CD14-positive monocyte (primary cell): ENCODE measurements at regions not wholly inside any gene's neighbourhood (a gene's known extent, or its start where the extent isn't known, plus 50 kb on each side); places are given as distances from the start of the nearest gene placed in this dataset.

Experiments
- DNase-seq, 3 donors: peaks; one replicate each; pipeline ENCODE4 v3.0.0-alpha.2; 2011 to 2022
- H2AFZ ChIP-seq: 2 replicates; pipeline ENCODE4 v1.6.0; 2012; ENCODE audit warnings: mild to moderate bottlenecking, low read depth, low read length, inconsistent platforms; ENCODE audit not compliant: insufficient read depth, poor library complexity, severe bottlenecking
- H3K27ac ChIP-seq, 2 donors: 1 replicate in 1 of 2; 2 replicates in 1 of 2; pipeline ENCODE4 v1.5.1; 2012 to 2013; ENCODE audit warnings: low read length in 2 of 2, control low read depth in 1 of 2, inconsistent platforms in 1 of 2, low read depth in 1 of 2, mild to moderate bottlenecking in 1 of 2
- H3K27me3 ChIP-seq, 2 donors: one replicate each; pipeline versions ENCODE4 v1.6.0 to v1.6.1; 2011 to 2013; ENCODE audit warnings: low read length in 2 of 2; ENCODE audit not compliant: control insufficient read depth in 2 of 2, insufficient read depth in 2 of 2
- H3K36me3 ChIP-seq, 2 donors: replicated peaks in 1 of 2; 1 replicate in 1 of 2; 2 replicates in 1 of 2; pipeline versions ENCODE4 v1.5.1 to v1.6.1; 2012 to 2013; ENCODE audit warnings: low read length in 2 of 2, control low read depth in 1 of 2, inconsistent platforms in 1 of 2, mild to moderate bottlenecking in 1 of 2; ENCODE audit not compliant: insufficient read depth in 2 of 2, control insufficient read depth in 1 of 2
- H3K4me1 ChIP-seq, 2 donors: 1 replicate in 1 of 2; 2 replicates in 1 of 2; pipeline versions ENCODE4 v1.5.1 to v1.6.1; 2012 to 2013; ENCODE audit warnings: low read length in 2 of 2, control low read depth in 1 of 2, inconsistent platforms in 1 of 2, mild to moderate bottlenecking in 1 of 2, moderate library complexity in 1 of 2; ENCODE audit not compliant: insufficient read depth in 2 of 2, control insufficient read depth in 1 of 2
- H3K4me2 ChIP-seq: replicated peaks from 2 replicates; pipeline ENCODE3; 2012; ENCODE audit warnings: low read length, moderate library complexity, mild to moderate bottlenecking; ENCODE audit not compliant: poor library complexity, severe bottlenecking; ENCODE audit errors: extremely low read depth
- H3K4me3 ChIP-seq, 3 experiments: fragments of 200-600 bp in 1 of 3; sonication (generic) in 1 of 3; replicated peaks in 1 of 3; 1 replicate in 2 of 3; 2 replicates in 1 of 3; pipeline ENCODE4 v1.5.1; 2011 to 2013; ENCODE audit warnings: low read length in 3 of 3, mild to moderate bottlenecking in 3 of 3, control low read depth in 2 of 3, low read depth in 2 of 3, inconsistent platforms in 1 of 3, moderate library complexity in 1 of 3
- H3K79me2 ChIP-seq: 2 replicates; pipeline ENCODE4 v1.6.0; 2012; ENCODE audit warnings: mild to moderate bottlenecking, control low read depth, inconsistent platforms, low read length, moderate library complexity; ENCODE audit not compliant: insufficient read depth
- H3K9ac ChIP-seq: 2 replicates; pipeline ENCODE4 v1.6.0; 2017; ENCODE audit warnings: low read length, mild to moderate bottlenecking; ENCODE audit not compliant: insufficient read depth, poor library complexity, severe bottlenecking
- H3K9me3 ChIP-seq, 2 donors: replicated peaks in 1 of 2; 1 replicate in 1 of 2; 2 replicates in 1 of 2; pipeline versions ENCODE4 v1.5.1 to v1.6.1; 2012 to 2013; ENCODE audit warnings: low read length in 2 of 2, control low read depth in 1 of 2; ENCODE audit not compliant: control insufficient read depth in 1 of 2, insufficient read depth in 1 of 2
- H4K20me1 ChIP-seq: 2 replicates; pipeline ENCODE4 v1.6.0; 2012; ENCODE audit warnings: mild to moderate bottlenecking, low read length, control low read depth, moderate library complexity; ENCODE audit not compliant: insufficient read depth
- H3K27ac Mint-ChIP-seq, 7 donors: one replicate each; pipeline ENCODE4 v1.8.0; 2020; ENCODE audit warnings: mild to moderate bottlenecking in 7 of 7, mixed read lengths in 7 of 7, moderate library complexity in 6 of 7, inconsistent platforms in 2 of 7
- H3K27me3 Mint-ChIP-seq, 3 donors: one replicate each; pipeline ENCODE4 v1.8.0; 2021 to 2022; ENCODE audit warnings: low read depth in 3 of 3, mild to moderate bottlenecking in 3 of 3, mixed read lengths in 3 of 3, moderate library complexity in 3 of 3, inconsistent platforms in 1 of 3
- H3K36me3 Mint-ChIP-seq, 2 donors: one replicate each; pipeline ENCODE4 v1.8.0; 2020; ENCODE audit warnings: mixed read lengths in 2 of 2, inconsistent platforms in 1 of 2, mild to moderate bottlenecking in 1 of 2
- H3K4me1 Mint-ChIP-seq: one replicate; pipeline ENCODE4 v1.8.0; 2020; ENCODE audit warnings: mild to moderate bottlenecking, mixed read lengths
- H3K4me3 Mint-ChIP-seq, 2 donors: one replicate each; pipeline ENCODE4 v1.8.0; 2020; ENCODE audit warnings: mild to moderate bottlenecking in 2 of 2, mixed read lengths in 2 of 2, moderate library complexity in 1 of 2
- H3K9me3 Mint-ChIP-seq, 7 donors: one replicate each; pipeline ENCODE4 v1.8.0; 2020 to 2022; ENCODE audit warnings: mixed read lengths in 7 of 7, mild to moderate bottlenecking in 6 of 7, moderate library complexity in 6 of 7, inconsistent platforms in 2 of 7
- CTCF ChIP-seq: fragments of 200-600 bp; IDR thresholded peaks from one replicate; pipeline ENCODE4 v1.8.0; 2022; ENCODE audit warnings: antibody characterized with exemption, mild to moderate bottlenecking
- WGBS: methylation state at CpG from one replicate; pipeline ENCODE4 v1.1.5; 2013; ENCODE audit warnings: missing lambda C conversion rate; ENCODE audit not compliant: insufficient coverage; 5-methylcytosine and 5-hydroxymethylcytosine counted together
- intact Hi-C, 2 donors: fragments of 100-400 bp; cut with micrococcal nuclease; formaldehyde crosslinking; loops; one replicate each; pipeline versions ENCODE4 v1.15.0 to v1.15.1; 2023

- peaks cover 13% of the 10 kb centered on the region for H3K4me1 Mint-ChIP-seq
- H3K36me3 Mint-ChIP-seq: no peaks in the 10 kb centered on the region
- Histone ChIP-seq H2AFZ (no peak overlapping the region), H3K9me3 (no peaks in the 10 kb centered on the region), H3K4me2 (no peak overlapping the region), H3K9ac (no peak overlapping the region), H4K20me1 (no peaks in the 10 kb centered on the region), H3K27ac (no peak overlapping the region), H3K79me2 (no peaks in the 10 kb centered on the region), H3K4me1 (no peaks in the 10 kb centered on the region), H3K4me3 (no peak overlapping the region), H3K36me3 (no peaks in the 10 kb centered on the region), H3K27me3 (no peaks in the 10 kb centered on the region)
- DNase-seq: no peak
- H3K4me3 Mint-ChIP-seq: no peak overlapping the region
- H3K27ac Mint-ChIP-seq: no peak overlapping the region
- peaks cover 0 to 2% (median 0%) of the 10 kb centered on the region in 7 donors for H3K9me3 Mint-ChIP-seq
- WGBS: 83% methylated on average over 1 of the region's 1 CpG
- intact Hi-C loops: no loop called here
- TF ChIP-seq CTCF: no peak
- peaks cover 0 to 2% (median 2%) of the 10 kb centered on the region in 3 donors for H3K27me3 Mint-ChIP-seq
Observed at GRCh38 chr1:172893146-172893841, 157.4 kb downstream of the TNFSF18 start.

GRCh38 chr1:172894349-172895049 is 156.2 kb downstream of the TNFSF18 start:
- peaks cover 13% of the 10 kb centered on the region for H3K4me1 Mint-ChIP-seq
- H3K27me3 Mint-ChIP-seq: peaks cover 0 to 2% (median 0%) of the 10 kb centered on the region in 3 donors
- peak overlapping the region in 1 of 2 donors; percentile 49 for H3K4me3 Mint-ChIP-seq
- no peak overlapping the region for H3K4me3 ChIP-seq
- no peak overlapping the region for H3K4me2 ChIP-seq
- H3K36me3 ChIP-seq: no peaks in the 10 kb centered on the region
- H3K9ac ChIP-seq: no peak overlapping the region
- H3K9me3 Mint-ChIP-seq: no peaks in the 10 kb centered on the region
- no peaks in the 10 kb centered on the region for H3K4me1 ChIP-seq
- H3K9me3 ChIP-seq: no peaks in the 10 kb centered on the region
- 40% methylated on average over 1 of the region's 8 CpGs for WGBS
- no peaks in the 10 kb centered on the region for H4K20me1 ChIP-seq
- H2AFZ ChIP-seq: no peak overlapping the region
- no peak for DNase-seq
- intact Hi-C loops: no loop called here
- H3K36me3 Mint-ChIP-seq: no peaks in the 10 kb centered on the region
- no peak overlapping the region for H3K27ac ChIP-seq
- H3K27me3 ChIP-seq: no peaks in the 10 kb centered on the region
- TF ChIP-seq CTCF: no peak
- H3K27ac Mint-ChIP-seq: no peak overlapping the region
- H3K79me2 ChIP-seq: no peaks in the 10 kb centered on the region
